ENCODE measurements at regions not wholly inside any gene's neighbourhood (a gene's known extent, or its start where the extent isn't known, plus 50 kb on each side); places are given as distances from the start of the nearest gene placed in this dataset.
"Not testable (repeated sequence)": the region's sequence is repeated elsewhere in the genome, so short reads cannot be mapped to it uniquely, and the experiment has no call there.

- no peaks in the 10 kb centered on the region for H3K4me1 ChIP-seq (ENCODE audit: control insufficient read depth, low read length)
- no peaks in the 10 kb centered on the region for H3K9me3 ChIP-seq (ENCODE audit: control insufficient read depth, insufficient read depth, low read length)
- no peaks in the 10 kb centered on the region for H3K79me2 ChIP-seq (ENCODE audit: control insufficient read depth, low read length)
- no peaks in the 10 kb centered on the region for H3K9me2 ChIP-seq (replicated peaks; ENCODE audit: control insufficient read depth, low read length)
- TF ChIP-seq EZH2phosphoT487 (IDR thresholded peaks at IDR 0.05; ENCODE audit: borderline replicate concordance, low read length) = no peak
- no peak for TF ChIP-seq CTCF (IDR thresholded peaks at IDR 0.05; ENCODE audit: low read depth, low read length, poor library complexity, severe bottlenecking)
- H3K4me2 ChIP-seq (ENCODE audit: low read length) = no peak overlapping the region
- no peaks in the 10 kb centered on the region for H3K27me3 ChIP-seq (ENCODE audit: control insufficient read depth, low read length)
- no peaks in the 10 kb centered on the region for H3K36me3 ChIP-seq (ENCODE audit: control insufficient read depth, low read length)
- no peaks in the 10 kb centered on the region for H3F3A ChIP-seq (ENCODE audit: control insufficient read depth, insufficient read depth)
- H3K4me3 ChIP-seq (ENCODE audit: low read length) = no peak overlapping the region
- H3K27ac ChIP-seq (ENCODE audit: low read depth, low read length) = no peak overlapping the region
- H4K20me1 ChIP-seq (ENCODE audit: control insufficient read depth, insufficient read depth, low read depth, low read length) = no peaks in the 10 kb centered on the region
Measured at GRCh38 chr16:9666834-9667480, 515.3 kb downstream of the GRIN2A start.

GRCh38 chr16:9670033-9670432 lies 512.2 kb downstream of the GRIN2A start:
- Histone ChIP-seq H3K4me3 (ENCODE audit: low read length) (no peak overlapping the region), H3K27me3 (ENCODE audit: control insufficient read depth, low read length) (no peaks in the 10 kb centered on the region), H3K4me1 (ENCODE audit: control insufficient read depth, low read length) (no peaks in the 10 kb centered on the region), H3K4me2 (ENCODE audit: low read length) (no peak overlapping the region), H3K9me3 (ENCODE audit: control insufficient read depth, insufficient read depth, low read length) (no peaks in the 10 kb centered on the region), H3K36me3 (ENCODE audit: control insufficient read depth, low read length) (no peaks in the 10 kb centered on the region), H3K9me2 (replicated peaks; ENCODE audit: control insufficient read depth, low read length) (no peaks in the 10 kb centered on the region), H3K27ac (ENCODE audit: low read depth, low read length) (no peak overlapping the region), H3K79me2 (ENCODE audit: control insufficient read depth, low read length) (no peaks in the 10 kb centered on the region), H4K20me1 (ENCODE audit: control insufficient read depth, insufficient read depth, low read depth, low read length) (no peaks in the 10 kb centered on the region), H3F3A (ENCODE audit: control insufficient read depth, insufficient read depth) (no peaks in the 10 kb centered on the region)
- no peak for TF ChIP-seq EZH2phosphoT487 (IDR thresholded peaks at IDR 0.05; ENCODE audit: borderline replicate concordance, low read length)
- no peak for TF ChIP-seq CTCF (IDR thresholded peaks at IDR 0.05; ENCODE audit: low read depth, low read length, poor library complexity, severe bottlenecking)

- H3K27ac ChIP-seq (ENCODE audit: low read depth, low read length); H3K9me2 ChIP-seq (replicated peaks; ENCODE audit: control insufficient read depth, low read length); H3K79me2 ChIP-seq (ENCODE audit: control insufficient read depth, low read length); H3F3A ChIP-seq (ENCODE audit: control insufficient read depth, insufficient read depth); H3K4me3 ChIP-seq (ENCODE audit: low read length); H3K36me3 ChIP-seq (ENCODE audit: control insufficient read depth, low read length); H3K9me3 ChIP-seq (ENCODE audit: control insufficient read depth, insufficient read depth, low read length); H3K4me1 ChIP-seq (ENCODE audit: control insufficient read depth, low read length); H4K20me1 ChIP-seq (ENCODE audit: control insufficient read depth, insufficient read depth, low read depth, low read length); H3K27me3 ChIP-seq (ENCODE audit: control insufficient read depth, low read length); H3K4me2 ChIP-seq (ENCODE audit: low read length): not testable (repeated sequence)
Measured at GRCh38 chr16:9670616-9671015, 511.6 kb downstream of the GRIN2A start.

GRCh38 chr16:9676560-9677300 lies 505.5 kb downstream of the GRIN2A start:
- H3K9me3 ChIP-seq (ENCODE audit: control insufficient read depth, insufficient read depth, low read length); H4K20me1 ChIP-seq (ENCODE audit: control insufficient read depth, insufficient read depth, low read depth, low read length); H3K27ac ChIP-seq (ENCODE audit: low read depth, low read length); H3K4me2 ChIP-seq (ENCODE audit: low read length); H3K9me2 ChIP-seq (replicated peaks; ENCODE audit: control insufficient read depth, low read length); H3K79me2 ChIP-seq (ENCODE audit: control insufficient read depth, low read length); H3K36me3 ChIP-seq (ENCODE audit: control insufficient read depth, low read length); H3K4me3 ChIP-seq (ENCODE audit: low read length); H3K27me3 ChIP-seq (ENCODE audit: control insufficient read depth, low read length); H3K4me1 ChIP-seq (ENCODE audit: control insufficient read depth, low read length); H3F3A ChIP-seq (ENCODE audit: control insufficient read depth, insufficient read depth): not testable (repeated sequence)

Data from DOHH2 (cell line).